ENCODE measurements at regions not wholly inside any gene's neighbourhood (a gene's known extent, or its start where the extent isn't known, plus 50 kb on each side); places are given as distances from the start of the nearest gene placed in this dataset.

GRCh38 chr14:48454887-48455286 lies 779.5 kb upstream of the MDGA2 start:
- in situ Hi-C loops (cut with HindIII; ENCODE audit: low sequenced_read_pairs), result no loop called here
- TF ChIP-seq CTCF (IDR thresholded peaks at IDR 0.05; ENCODE audit: low read depth, low read length), result no peak

GRCh38 chr14:48452437-48452995 lies 777.1 kb upstream of the MDGA2 start:
- H3K4me3 ChIP-seq (ENCODE audit: low read depth, low read length), result no peak overlapping the region
- no peak for TF ChIP-seq CTCF (IDR thresholded peaks at IDR 0.05; ENCODE audit: low read depth, low read length)
- no peak for DNase-seq (ENCODE audit: low read depth, low spot score)
- in situ Hi-C loops (cut with HindIII; ENCODE audit: low sequenced_read_pairs), result no loop called here

More at GRCh38 chr14:48454887-48455286, 779.5 kb upstream of the MDGA2 start:
- no peak for DNase-seq (ENCODE audit: low read depth, low spot score)
- no peak overlapping the region for H3K4me3 ChIP-seq (ENCODE audit: low read depth, low read length)

- TF ChIP-seq CTCF (IDR thresholded peaks at IDR 0.05; ENCODE audit: low read depth, low read length), result no peak
- H3K4me3 ChIP-seq (ENCODE audit: low read depth, low read length), result no peak overlapping the region
- no peak for DNase-seq (ENCODE audit: low read depth, low spot score)
- in situ Hi-C loops (cut with HindIII; ENCODE audit: low sequenced_read_pairs), result no loop called here
These were observed 759.8 kb upstream of the MDGA2 start for GRCh38 chr14:48435221-48435620.

GRCh38 chr14:48430805-48431204 lies 755.4 kb upstream of the MDGA2 start:
- DNase-seq (ENCODE audit: low read depth, low spot score), result no peak
- no peak for TF ChIP-seq CTCF (IDR thresholded peaks at IDR 0.05; ENCODE audit: low read depth, low read length)
- no peak overlapping the region for H3K4me3 ChIP-seq (ENCODE audit: low read depth, low read length)
- in situ Hi-C loops (cut with HindIII; ENCODE audit: low sequenced_read_pairs), result no loop called here

GRCh38 chr14:48429512-48429911 lies 754.1 kb upstream of the MDGA2 start:
- in situ Hi-C loops (cut with HindIII; ENCODE audit: low sequenced_read_pairs), result no loop called here
- no peak for TF ChIP-seq CTCF (IDR thresholded peaks at IDR 0.05; ENCODE audit: low read depth, low read length)
- H3K4me3 ChIP-seq (ENCODE audit: low read depth, low read length), result no peak overlapping the region
- no peak for DNase-seq (ENCODE audit: low read depth, low spot score)

- H3K4me3 ChIP-seq (ENCODE audit: low read depth, low read length), result no peak overlapping the region
- in situ Hi-C loops (cut with HindIII; ENCODE audit: low sequenced_read_pairs), result no loop called here
- no peak for TF ChIP-seq CTCF (IDR thresholded peaks at IDR 0.05; ENCODE audit: low read depth, low read length)
- no peak for DNase-seq (ENCODE audit: low read depth, low spot score)
These were observed 742.5 kb upstream of the MDGA2 start for GRCh38 chr14:48417715-48418500.
